GM12864 (cell line): ENCODE measurements at regions not wholly inside any gene's neighbourhood (a gene's known extent, or its start where the extent isn't known, plus 50 kb on each side); places are given as distances from the start of the nearest gene placed in this dataset.

Source experiments
- DNase-seq: peaks from one replicate; pipeline ENCODE4 v3.0.0-alpha.2; 2011; ENCODE audit warnings: low read depth
- H3K4me3 ChIP-seq: 2 replicates; pipeline ENCODE4 v1.5.1; 2011; ENCODE audit warnings: mild to moderate bottlenecking, low read depth, low read length, control low read depth
- CTCF ChIP-seq: IDR thresholded peaks from 2 replicates; pipeline ENCODE4 v1.5.1; 2011; ENCODE audit warnings: low read depth, mild to moderate bottlenecking, moderate library complexity, low read length, control low read depth, inconsistent platforms; ENCODE audit errors: missing control alignments

GRCh38 chr15:47997195-47998080, 123.4 kb upstream of the SLC24A5 start:
- no peak overlapping the region for H3K4me3 ChIP-seq
- TF ChIP-seq CTCF = no peak
- no peak for DNase-seq

GRCh38 chr15:47998619-47999019, 122.2 kb upstream of the SLC24A5 start:
- H3K4me3 ChIP-seq = no peak overlapping the region
- DNase-seq = no peak
- TF ChIP-seq CTCF = no peak

GRCh38 chr15:48001393-48002039, 119.3 kb upstream of the SLC24A5 start:
- peak; percentile 74 for DNase-seq
- TF ChIP-seq CTCF = no peak
- H3K4me3 ChIP-seq = no peak overlapping the region

GRCh38 chr15:48002767-48003166, 118.0 kb upstream of the SLC24A5 start:
- no peak overlapping the region for H3K4me3 ChIP-seq
- DNase-seq = no peak
- no peak for TF ChIP-seq CTCF

GRCh38 chr15:48003441-48003840, 117.3 kb upstream of the SLC24A5 start:
- TF ChIP-seq CTCF = no peak
- no peak overlapping the region for H3K4me3 ChIP-seq
- no peak for DNase-seq

- H3K4me3 ChIP-seq = no peak overlapping the region
- TF ChIP-seq CTCF = no peak
- DNase-seq = no peak
Measured at GRCh38 chr15:48005077-48005476, 115.7 kb upstream of the SLC24A5 start.
